ENCODE measurements at regions not wholly inside any gene's neighbourhood (a gene's known extent, or its start where the extent isn't known, plus 50 kb on each side); places are given as distances from the start of the nearest gene placed in this dataset.
"Not testable (repeated sequence)": the region's sequence is repeated elsewhere in the genome, so short reads cannot be mapped to it uniquely, and the experiment has no call there.

DNA sequence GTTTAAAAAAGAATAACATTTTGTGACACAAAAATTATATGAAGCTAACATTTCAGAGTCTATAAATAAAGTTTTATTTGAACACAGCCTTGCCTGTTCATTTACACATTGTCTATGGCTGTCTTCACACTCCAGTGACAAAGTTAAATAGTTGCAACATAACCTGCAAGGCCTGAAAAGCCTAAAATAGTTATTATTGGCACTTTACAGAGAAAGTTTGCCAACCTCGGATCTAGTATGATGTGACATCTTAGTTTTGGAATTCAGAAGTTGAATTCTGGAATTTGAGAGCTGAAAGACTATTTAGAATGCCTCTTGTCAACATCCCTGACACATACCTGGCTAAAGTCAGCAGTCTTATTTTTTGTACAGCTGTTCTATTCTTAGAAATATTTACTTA, 68.3 kb downstream of the DYRK2 start:
- DNase-seq (ENCODE audit: low read depth), result no peak

- not testable (repeated sequence) for DNase-seq (ENCODE audit: low read depth)
Observed at GRCh38 chr12:67719303-67719702, 70.8 kb downstream of the DYRK2 start.

- peak; percentile 31 for DNase-seq (ENCODE audit: low read depth)
Observed at GRCh38 chr12:67720351-67720856, 71.9 kb downstream of the DYRK2 start.

GRCh38 chr12:67721248-67721647, 72.7 kb downstream of the DYRK2 start:
- no peak for DNase-seq (ENCODE audit: low read depth)

DNA sequence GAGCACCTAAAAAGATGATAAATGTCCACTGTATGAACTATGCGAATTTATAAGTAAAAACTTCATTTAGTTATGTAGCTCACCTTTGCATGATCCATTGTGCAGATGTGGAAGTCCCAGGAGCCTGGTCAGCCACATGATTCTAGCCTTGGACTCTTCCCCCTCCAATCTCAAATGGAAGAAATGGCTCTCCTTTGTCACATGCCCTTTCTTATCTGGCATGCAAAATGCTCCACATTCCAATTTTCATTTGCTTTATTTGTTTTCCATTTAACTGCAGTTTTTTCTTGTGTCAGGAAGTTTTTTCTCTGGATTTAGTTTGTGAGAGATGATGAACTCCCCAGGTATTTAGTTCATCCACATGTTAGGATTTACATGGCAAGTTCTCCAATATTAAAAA, 73.8 kb downstream of the DYRK2 start:
- no peak for DNase-seq (ENCODE audit: low read depth)

DNA sequence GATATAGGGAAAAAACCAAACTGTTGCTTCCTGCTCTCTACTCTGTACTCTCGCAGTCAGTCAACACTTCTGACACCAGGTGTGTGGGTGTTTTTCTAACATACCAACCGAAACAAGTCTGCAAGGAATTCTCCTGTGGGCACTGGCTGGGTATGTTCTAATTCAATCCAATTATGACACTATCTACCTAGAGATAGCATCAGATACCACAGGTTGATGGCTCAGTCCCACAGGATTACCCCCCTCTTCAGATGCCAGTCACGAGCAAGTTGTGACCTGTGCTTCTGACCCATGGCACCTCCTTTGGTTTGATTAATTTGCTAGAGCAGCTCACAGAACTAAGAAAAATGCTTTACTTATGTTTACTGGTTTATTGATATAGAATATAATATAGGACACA, 78.3 kb downstream of the DYRK2 start:
- DNase-seq (ENCODE audit: low read depth), result no peak

- no peak for DNase-seq (ENCODE audit: low read depth)
Observed at GRCh38 chr12:67727702-67728666, 79.4 kb downstream of the DYRK2 start.

DNA sequence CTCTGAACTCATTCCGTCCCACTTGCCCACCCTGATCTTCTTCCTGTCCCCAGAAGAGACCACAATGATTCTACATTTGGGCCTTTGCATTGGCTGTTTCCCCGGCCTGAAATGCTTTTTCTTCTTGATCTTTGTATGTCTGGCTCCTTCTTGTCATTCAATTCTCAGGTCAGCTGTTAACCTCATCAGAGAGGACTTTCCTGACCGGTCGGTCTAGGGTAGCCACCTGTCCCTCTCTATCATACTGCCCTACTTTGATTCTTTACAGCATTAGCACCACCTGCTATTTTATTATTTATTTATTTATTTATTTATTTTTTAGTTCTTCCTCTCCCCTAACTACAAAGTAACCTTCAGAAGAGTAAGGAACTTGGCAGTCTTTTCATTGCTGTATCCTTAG, 84.3 kb downstream of the DYRK2 start:
- no peak for DNase-seq (ENCODE audit: low read depth)

- no peak for DNase-seq (ENCODE audit: low read depth)
Observed at GRCh38 chr12:67735868-67736267, 87.3 kb downstream of the DYRK2 start.

DNA sequence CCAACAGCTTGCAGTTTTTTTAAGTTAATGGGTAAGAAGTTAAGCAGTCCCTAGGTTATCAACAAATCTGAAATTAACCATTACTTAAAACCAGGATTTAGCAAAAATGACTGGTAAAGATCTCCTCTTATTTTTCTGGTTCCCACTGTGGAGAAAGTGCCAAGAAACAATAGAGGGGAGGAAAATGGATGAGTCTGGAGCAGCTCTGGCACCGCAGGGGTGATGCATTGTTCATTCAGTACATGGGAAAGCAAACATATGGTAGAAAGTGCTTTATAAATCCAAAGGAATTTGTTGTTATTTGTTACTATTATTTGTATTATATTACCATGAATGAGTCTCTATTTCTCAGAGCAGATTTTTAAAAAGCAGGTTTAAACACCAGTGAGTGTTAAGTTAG, 92.2 kb downstream of the DYRK2 start:
- no peak for DNase-seq (ENCODE audit: low read depth)

- DNase-seq (ENCODE audit: low read depth), result no peak
Observed at GRCh38 chr12:67741270-67741669, 92.7 kb downstream of the DYRK2 start.

DNA sequence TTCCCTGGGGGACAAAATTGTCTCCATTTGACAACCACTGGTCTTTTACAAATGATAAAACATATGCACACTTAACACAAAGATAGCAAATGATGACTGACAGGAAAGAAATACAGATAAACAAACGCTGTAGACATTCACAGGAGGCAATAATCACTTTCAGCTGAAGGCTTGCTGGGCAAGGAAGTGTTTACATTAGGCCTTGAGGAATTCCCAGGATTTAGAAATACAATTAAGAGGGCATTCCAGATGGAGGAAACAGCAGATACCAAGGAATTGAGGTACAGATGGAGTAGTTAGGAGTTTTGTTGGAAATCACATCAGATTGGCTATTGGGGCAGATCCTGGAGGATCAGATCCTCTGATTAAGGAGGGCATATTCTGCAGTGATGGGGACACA, 93.9 kb downstream of the DYRK2 start:
- DNase-seq (ENCODE audit: low read depth), result no peak

DNA sequence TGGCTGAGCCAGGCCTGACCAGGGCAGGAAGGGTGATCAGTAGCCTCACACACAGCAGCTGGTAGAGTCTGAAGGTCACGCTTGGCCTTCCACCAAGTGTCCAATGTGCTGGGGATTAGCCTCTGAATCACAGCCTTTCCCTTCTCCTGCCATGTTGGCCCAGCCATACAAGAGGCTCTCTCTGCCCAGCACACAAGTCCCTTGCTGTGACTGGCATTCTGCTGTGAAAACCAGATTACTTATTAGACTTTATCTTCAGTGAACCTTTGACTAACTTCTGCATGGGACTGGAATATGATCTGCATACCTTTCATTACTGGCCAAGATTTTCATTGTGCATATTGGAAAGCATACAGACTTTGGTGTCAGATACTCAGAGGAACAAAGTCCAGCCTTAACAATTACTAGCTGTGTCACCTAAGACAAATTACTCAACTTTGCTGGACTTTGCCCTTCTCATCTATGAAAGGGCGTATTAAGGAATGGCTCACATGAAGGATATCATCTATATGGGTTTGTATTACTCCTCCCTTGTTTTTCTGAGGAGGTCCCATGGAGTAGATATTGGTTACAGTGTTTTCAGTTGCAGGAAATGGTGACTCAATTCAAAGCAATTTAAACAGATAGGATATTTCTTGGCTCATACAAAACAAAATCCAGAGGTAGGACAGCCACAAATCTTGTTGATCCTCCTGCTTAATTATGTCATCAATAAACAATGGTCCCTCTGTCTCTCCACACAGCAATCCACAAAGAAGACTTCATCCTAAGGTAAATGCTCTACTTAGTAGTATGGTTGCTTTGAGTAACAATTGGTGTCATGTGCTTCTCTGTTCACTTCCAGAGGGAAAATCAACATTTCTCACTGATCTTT, 99.6 kb downstream of the DYRK2 start:
- peak; percentile 94 for DNase-seq (ENCODE audit: low read depth)

GRCh38 chr12:67748743-67749040, 100.1 kb downstream of the DYRK2 start:
- no peak for DNase-seq (ENCODE audit: low read depth)

GRCh38 chr12:67750513-67751183, 102.1 kb downstream of the DYRK2 start:
- DNase-seq (ENCODE audit: low read depth), result peak; percentile 8

- DNase-seq (ENCODE audit: low read depth), result no peak
Observed at GRCh38 chr12:67751381-67751928, 102.9 kb downstream of the DYRK2 start.

GRCh38 chr12:67752226-67752732, 103.7 kb downstream of the DYRK2 start:
- peak; percentile 51 for DNase-seq (ENCODE audit: low read depth)

- DNase-seq (ENCODE audit: low read depth), result no peak
Observed at GRCh38 chr12:67754933-67755697, 106.6 kb downstream of the DYRK2 start.

GRCh38 chr12:67757651-67758050, 109.1 kb downstream of the DYRK2 start:
- DNase-seq (ENCODE audit: low read depth), result no peak

DNA sequence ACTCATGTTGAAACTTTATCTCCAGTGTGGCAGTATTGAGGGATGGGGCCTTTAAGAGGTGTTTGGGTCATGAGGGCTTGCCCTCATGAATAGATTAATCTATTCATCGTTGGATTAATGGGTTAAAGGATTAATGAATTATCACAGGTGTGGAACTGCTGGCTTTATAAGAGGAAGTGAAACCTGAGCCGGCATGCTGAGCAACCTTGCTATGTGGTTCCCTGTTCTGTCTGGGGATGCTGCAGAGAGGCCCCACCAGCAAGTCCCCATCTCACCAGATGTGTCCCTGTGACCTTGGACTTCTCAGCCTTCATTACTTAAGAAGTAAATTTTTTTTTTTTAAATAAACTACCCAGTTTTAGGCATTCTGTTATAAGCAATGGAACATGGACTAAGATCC, 109.6 kb downstream of the DYRK2 start:
- DNase-seq (ENCODE audit: low read depth), result no peak
